ENCODE measurements at regions not wholly inside any gene's neighbourhood (a gene's known extent, or its start where the extent isn't known, plus 50 kb on each side); places are given as distances from the start of the nearest gene placed in this dataset.

DNA sequence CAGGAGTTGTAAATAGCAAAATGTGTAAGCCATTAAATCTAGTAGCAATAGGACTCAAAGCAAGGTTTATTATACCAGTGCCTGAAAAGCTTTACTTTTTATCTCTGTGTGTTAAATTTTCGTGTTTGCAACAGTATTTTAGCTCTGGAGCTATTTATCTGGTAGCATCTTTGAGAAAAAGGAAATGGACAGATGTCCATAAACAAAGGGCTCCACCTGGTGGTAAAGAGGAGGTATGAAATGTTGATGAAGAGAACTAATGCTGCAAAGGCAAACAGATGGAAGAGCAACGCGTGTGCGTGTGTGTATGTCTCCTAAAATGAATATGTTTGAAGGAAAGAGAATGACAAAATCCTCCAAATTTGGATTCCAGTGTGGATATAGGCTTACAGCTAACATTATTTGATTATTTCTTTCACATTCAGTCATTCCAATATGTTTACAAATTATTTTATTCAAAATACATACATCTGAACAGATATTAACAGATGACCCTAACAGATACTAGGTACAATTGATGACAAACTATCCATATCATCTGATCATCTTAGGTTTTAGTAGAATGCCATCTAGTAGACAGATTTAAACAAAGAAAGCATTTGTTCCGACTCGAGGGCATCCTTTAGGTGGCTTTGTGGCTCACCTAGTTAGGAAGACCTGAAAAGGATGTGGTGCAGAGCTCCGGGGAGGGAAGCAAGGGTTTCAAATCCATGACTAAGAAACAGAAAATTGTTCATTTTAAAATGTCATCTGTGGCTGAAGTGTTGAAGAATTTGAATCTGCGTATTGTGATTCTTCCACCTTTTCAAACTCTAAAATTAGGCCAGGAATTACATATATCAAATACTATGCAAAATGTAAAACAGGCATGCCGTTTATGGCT, 383.3 kb downstream of the MTX2 start:
- no TSS peak for BruUV-seq (replicated peaks)
- ChIA-PET CTCF (interaction anchor here (0.6 to 1.4 kb wide), 7 partner anchors 15 to 555 kb away, joined by 3 to 8 read pairs (median 3); no protein-coding TSS in a partner anchor), POLR2A (no interaction called here)
- no peak overlapping the region for H3K4me3 Mint-ChIP-seq (ENCODE audit: unreplicated experiment)
- no peaks in the 10 kb centered on the region for H3K4me1 Mint-ChIP-seq (ENCODE audit: low read depth, unreplicated experiment)
- DNase-seq = peak in 1 of 2 experiments; percentile 48
- peaks cover 1% of the 10 kb centered on the region; the same call in 1 of the 2 replicates for H3K27me3 ChIP-seq (replicated peaks; ENCODE audit: control insufficient read depth, insufficient read depth, low read length)
- intact Hi-C loops (cut with micrococcal nuclease; ENCODE audit: unreplicated experiment) = loop anchor here (1.0 kb wide), 2 partner anchors 162 to 525 kb away; no protein-coding TSS in a partner anchor
- H3K36me3 Mint-ChIP-seq (ENCODE audit: insufficient read depth, unreplicated experiment) = no peaks in the 10 kb centered on the region
- no peaks in the 10 kb centered on the region for H3K4me1 ChIP-seq
- peaks cover 19% of the 10 kb centered on the region for H3K27me3 Mint-ChIP-seq (ENCODE audit: insufficient read depth, unreplicated experiment)
- H3K36me3 ChIP-seq (ENCODE audit: control insufficient read depth, insufficient read depth, low read length) = no peaks in the 10 kb centered on the region
- H3K4me3 ChIP-seq (ENCODE audit: low read depth, low read length) = no peak overlapping the region
- TF ChIP-seq, protein P1, sequence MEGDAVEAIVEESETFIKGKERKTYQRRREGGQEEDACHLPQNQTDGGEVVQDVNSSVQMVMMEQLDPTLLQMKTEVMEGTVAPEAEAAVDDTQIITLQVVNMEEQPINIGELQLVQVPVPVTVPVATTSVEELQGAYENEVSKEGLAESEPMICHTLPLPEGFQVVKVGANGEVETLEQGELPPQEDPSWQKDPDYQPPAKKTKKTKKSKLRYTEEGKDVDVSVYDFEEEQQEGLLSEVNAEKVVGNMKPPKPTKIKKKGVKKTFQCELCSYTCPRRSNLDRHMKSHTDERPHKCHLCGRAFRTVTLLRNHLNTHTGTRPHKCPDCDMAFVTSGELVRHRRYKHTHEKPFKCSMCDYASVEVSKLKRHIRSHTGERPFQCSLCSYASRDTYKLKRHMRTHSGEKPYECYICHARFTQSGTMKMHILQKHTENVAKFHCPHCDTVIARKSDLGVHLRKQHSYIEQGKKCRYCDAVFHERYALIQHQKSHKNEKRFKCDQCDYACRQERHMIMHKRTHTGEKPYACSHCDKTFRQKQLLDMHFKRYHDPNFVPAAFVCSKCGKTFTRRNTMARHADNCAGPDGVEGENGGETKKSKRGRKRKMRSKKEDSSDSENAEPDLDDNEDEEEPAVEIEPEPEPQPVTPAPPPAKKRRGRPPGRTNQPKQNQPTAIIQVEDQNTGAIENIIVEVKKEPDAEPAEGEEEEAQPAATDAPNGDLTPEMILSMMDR (IDR thresholded peaks at IDR 0.05; ENCODE audit: insufficient read depth in 1 of 2, low read depth in 1 of 2, low read length in 1 of 2, severe bottlenecking in 1 of 2, unreplicated experiment in 1 of 2) = peak; percentile 71 to 74
- H3K9me3 Mint-ChIP-seq (ENCODE audit: unreplicated experiment) = no peaks in the 10 kb centered on the region
- no peaks in the 10 kb centered on the region for H3K9me3 ChIP-seq
- H3K27ac Mint-ChIP-seq (ENCODE audit: unreplicated experiment) = no peak overlapping the region

DNA sequence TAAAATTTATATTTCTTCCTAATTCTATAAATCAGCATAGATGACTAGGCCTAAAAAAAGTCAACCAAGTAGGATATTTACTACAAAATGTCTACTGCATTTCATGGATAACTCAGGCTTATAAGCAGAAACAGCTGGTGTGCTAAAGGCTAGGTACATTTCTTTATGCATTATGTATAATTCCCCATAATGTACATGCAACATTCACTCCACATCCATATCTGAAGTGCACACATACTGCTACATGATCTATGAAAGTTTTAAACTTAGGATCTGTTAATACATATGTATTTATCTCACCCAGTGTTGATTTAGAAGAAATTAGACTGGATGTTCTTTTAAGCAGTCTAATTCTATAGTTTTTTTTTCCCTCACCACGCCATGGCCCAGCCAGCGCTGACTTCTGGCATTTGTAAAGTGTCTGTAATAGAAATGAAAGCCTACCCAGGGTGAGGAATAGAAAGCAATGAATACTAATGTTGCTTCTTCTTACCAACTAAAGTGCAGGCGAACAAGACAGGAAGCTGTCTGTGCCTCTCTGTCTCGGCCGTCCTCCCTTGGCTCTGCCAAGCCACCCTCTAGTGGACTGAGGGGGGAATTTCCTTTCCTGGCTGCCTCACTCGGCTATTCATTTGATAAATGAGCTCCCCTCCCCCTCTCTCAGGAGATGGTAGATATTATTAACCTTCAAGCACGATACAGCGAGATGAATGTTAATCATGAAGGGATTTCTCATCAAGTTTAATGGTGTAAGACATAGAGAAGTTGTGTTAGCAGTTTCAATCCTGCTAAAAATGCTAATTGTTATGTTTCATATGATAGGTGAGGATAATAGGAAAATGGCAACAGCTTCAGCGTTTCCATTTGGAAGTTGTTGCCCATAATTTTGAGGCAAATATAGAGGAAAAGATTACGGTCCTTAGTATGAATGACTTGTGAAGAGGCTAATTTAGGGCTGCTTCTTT, 384.5 kb downstream of the MTX2 start:
- DNase-seq = peak; percentile 65 to 69
- Histone ChIP-seq H3K9me3 (no peaks in the 10 kb centered on the region), H3K4me3 (ENCODE audit: low read depth, low read length) (no peak overlapping the region), H3K36me3 (ENCODE audit: control insufficient read depth, insufficient read depth, low read length) (no peaks in the 10 kb centered on the region), H3K27me3 (replicated peaks; ENCODE audit: control insufficient read depth, insufficient read depth, low read length) (no peaks in the 10 kb centered on the region), H3K4me1 (no peaks in the 10 kb centered on the region)
- Mint-ChIP-seq H3K27ac (ENCODE audit: unreplicated experiment) (no peak overlapping the region), H3K27me3 (ENCODE audit: insufficient read depth, unreplicated experiment) (peaks cover 24% of the 10 kb centered on the region), H3K4me3 (ENCODE audit: unreplicated experiment) (no peak overlapping the region), H3K9me3 (ENCODE audit: unreplicated experiment) (no peaks in the 10 kb centered on the region), H3K36me3 (ENCODE audit: insufficient read depth, unreplicated experiment) (no peaks in the 10 kb centered on the region), H3K4me1 (ENCODE audit: low read depth, unreplicated experiment) (no peaks in the 10 kb centered on the region)
- intact Hi-C loops (cut with micrococcal nuclease; ENCODE audit: unreplicated experiment) = no loop called here
- ChIA-PET CTCF (interaction anchor here (0.6 to 2.0 kb wide), 11 partner anchors 15 to 670 kb away, joined by 3 to 7 read pairs (median 3); no protein-coding TSS in a partner anchor), POLR2A (no interaction called here)
- no TSS peak for BruUV-seq (replicated peaks)
- TF ChIP-seq, protein P1 (IDR thresholded peaks at IDR 0.05; ENCODE audit: insufficient read depth in 1 of 2, low read depth in 1 of 2, low read length in 1 of 2, severe bottlenecking in 1 of 2, unreplicated experiment in 1 of 2) = peak; percentile 56 to 63

All from Caco-2 (cell line).